GM10266 (cell line): ENCODE measurements at regions not wholly inside any gene's neighbourhood (a gene's known extent, or its start where the extent isn't known, plus 50 kb on each side); places are given as distances from the start of the nearest gene placed in this dataset.

Experiments
- DNase-seq: peaks from one replicate; pipeline ENCODE4 v3.0.0; 2012; ENCODE audit errors: extremely low spot score
- CTCF ChIP-seq: IDR thresholded peaks from 2 replicates; pipeline ENCODE4 v1.5.1; 2012; ENCODE audit warnings: mild to moderate bottlenecking, low read depth; ENCODE audit not compliant: control insufficient read depth, insufficient read depth; ENCODE audit errors: missing control alignments

GRCh38 chr9:73237140-73237539 lies 85.5 kb downstream of the ANXA1 start:
- DNase-seq = no peak
- no peak for TF ChIP-seq CTCF

- TF ChIP-seq CTCF = no peak
- no peak for DNase-seq
These were observed 88.1 kb downstream of the ANXA1 start for GRCh38 chr9:73239570-73240265.

GRCh38 chr9:73243078-73243477 lies 91.4 kb downstream of the ANXA1 start:
- TF ChIP-seq CTCF = no peak
- no peak for DNase-seq

- DNase-seq = no peak
- TF ChIP-seq CTCF = no peak
These were observed 107.5 kb downstream of the ANXA1 start for GRCh38 chr9:73259086-73259696.

- no peak for TF ChIP-seq CTCF
- no peak for DNase-seq
These were observed 108.8 kb downstream of the ANXA1 start for GRCh38 chr9:73260506-73260905.

- DNase-seq = no peak
- no peak for TF ChIP-seq CTCF
These were observed 113.0 kb downstream of the ANXA1 start for GRCh38 chr9:73264631-73265030.

- DNase-seq = no peak
- no peak for TF ChIP-seq CTCF
These were observed 114.2 kb downstream of the ANXA1 start for GRCh38 chr9:73265876-73266275.
